OCI-LY3 (cell line): ENCODE measurements at regions not wholly inside any gene's neighbourhood (a gene's known extent, or its start where the extent isn't known, plus 50 kb on each side); places are given as distances from the start of the nearest gene placed in this dataset.

Source experiments
- EZH2phosphoT487 ChIP-seq: fragments of 200-600 bp; shearing (Covaris generic); IDR thresholded peaks from 2 replicates; pipeline ENCODE4 v1.6.1; 2018; ENCODE audit warnings: antibody characterized with exemption, mixed run types, low read depth
- TF ChIP-seq, protein P1 (sequence below): fragments of 200-600, 300-600 bp; sonication (generic); IDR thresholded peaks from 2 replicates; pipeline ENCODE4 v1.5.1; 2014; ENCODE audit warnings: antibody characterized with exemption, low read length, low read depth

DNA sequence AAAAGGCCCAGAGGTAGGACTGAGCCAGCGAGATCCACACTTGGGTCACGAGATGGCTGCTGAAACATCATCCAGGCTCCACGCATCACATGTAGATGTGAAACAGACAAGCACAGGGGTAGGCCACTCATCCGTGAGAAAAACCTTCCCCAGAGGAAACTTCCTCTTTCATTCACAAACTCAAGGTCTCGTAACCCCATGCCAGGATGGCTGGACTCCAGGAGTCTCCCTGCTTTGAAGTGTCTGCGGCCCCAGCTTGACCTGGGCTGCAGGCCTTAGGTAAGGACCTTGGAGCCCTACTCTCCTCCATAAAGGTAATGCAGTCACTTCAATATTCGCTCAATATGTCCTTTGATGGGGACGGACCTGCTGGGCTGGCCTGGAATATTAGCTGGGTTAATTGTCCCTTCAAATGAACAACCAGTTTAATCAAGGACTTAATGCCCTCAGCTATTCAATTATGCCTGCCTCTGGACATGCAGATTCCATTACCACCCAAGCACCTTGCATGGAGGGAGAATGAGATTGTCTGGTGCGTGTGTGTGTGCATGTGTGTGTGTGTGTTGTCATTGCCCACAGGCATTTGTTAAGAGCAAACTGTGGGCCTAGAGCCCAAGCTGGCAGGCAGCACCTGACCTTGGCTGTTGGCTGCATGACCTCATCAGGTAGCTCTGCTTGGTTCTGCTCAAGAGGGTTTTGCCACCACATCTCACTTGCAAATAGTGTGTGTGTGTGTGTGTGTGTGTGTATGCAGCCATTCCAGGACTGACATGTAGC, 186.9 kb upstream of the TLE3 start:
- TF ChIP-seq, protein P1, sequence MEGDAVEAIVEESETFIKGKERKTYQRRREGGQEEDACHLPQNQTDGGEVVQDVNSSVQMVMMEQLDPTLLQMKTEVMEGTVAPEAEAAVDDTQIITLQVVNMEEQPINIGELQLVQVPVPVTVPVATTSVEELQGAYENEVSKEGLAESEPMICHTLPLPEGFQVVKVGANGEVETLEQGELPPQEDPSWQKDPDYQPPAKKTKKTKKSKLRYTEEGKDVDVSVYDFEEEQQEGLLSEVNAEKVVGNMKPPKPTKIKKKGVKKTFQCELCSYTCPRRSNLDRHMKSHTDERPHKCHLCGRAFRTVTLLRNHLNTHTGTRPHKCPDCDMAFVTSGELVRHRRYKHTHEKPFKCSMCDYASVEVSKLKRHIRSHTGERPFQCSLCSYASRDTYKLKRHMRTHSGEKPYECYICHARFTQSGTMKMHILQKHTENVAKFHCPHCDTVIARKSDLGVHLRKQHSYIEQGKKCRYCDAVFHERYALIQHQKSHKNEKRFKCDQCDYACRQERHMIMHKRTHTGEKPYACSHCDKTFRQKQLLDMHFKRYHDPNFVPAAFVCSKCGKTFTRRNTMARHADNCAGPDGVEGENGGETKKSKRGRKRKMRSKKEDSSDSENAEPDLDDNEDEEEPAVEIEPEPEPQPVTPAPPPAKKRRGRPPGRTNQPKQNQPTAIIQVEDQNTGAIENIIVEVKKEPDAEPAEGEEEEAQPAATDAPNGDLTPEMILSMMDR, result no peak
- no peak for TF ChIP-seq EZH2phosphoT487
